Hepatocyte (in vitro differentiated cells): ENCODE measurements at regions not wholly inside any gene's neighbourhood (a gene's known extent, or its start where the extent isn't known, plus 50 kb on each side); places are given as distances from the start of the nearest gene placed in this dataset.

ENCODE experiments used
- EZH2 ChIP-seq: fragments of 200-600 bp; sonication (generic); IDR thresholded peaks from 2 replicates; pipeline ENCODE4 v1.6.1; 2016; ENCODE audit warnings: antibody characterized with exemption, mild to moderate bottlenecking, borderline replicate concordance
- TF ChIP-seq, protein P1 (sequence below): fragments of 200-600 bp; sonication (generic); IDR thresholded peaks from 2 replicates; pipeline ENCODE4 v1.5.1; 2016; ENCODE audit warnings: antibody characterized with exemption, mild to moderate bottlenecking; ENCODE audit not compliant: poor library complexity

DNA sequence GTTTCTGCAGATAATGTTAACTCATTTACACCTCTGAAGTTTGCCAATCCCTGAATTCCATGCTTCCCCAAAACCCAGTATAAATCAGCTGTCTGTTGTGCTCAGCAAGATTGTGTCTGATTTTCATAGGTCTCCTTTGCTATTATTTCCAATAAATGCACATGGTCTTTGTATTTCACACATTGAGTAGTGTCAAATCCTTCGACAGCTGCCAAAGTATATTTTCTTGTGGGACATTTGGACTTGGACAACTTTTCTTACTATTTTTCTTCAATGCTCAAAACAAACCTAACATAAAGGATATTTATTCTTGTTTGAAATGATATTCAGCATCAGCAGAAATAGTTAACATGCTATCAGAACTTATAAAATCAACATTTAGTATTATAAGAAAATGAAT lies 406.1 kb upstream of the OR4E1 start:
- TF ChIP-seq, protein P1, sequence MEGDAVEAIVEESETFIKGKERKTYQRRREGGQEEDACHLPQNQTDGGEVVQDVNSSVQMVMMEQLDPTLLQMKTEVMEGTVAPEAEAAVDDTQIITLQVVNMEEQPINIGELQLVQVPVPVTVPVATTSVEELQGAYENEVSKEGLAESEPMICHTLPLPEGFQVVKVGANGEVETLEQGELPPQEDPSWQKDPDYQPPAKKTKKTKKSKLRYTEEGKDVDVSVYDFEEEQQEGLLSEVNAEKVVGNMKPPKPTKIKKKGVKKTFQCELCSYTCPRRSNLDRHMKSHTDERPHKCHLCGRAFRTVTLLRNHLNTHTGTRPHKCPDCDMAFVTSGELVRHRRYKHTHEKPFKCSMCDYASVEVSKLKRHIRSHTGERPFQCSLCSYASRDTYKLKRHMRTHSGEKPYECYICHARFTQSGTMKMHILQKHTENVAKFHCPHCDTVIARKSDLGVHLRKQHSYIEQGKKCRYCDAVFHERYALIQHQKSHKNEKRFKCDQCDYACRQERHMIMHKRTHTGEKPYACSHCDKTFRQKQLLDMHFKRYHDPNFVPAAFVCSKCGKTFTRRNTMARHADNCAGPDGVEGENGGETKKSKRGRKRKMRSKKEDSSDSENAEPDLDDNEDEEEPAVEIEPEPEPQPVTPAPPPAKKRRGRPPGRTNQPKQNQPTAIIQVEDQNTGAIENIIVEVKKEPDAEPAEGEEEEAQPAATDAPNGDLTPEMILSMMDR = no peak
- TF ChIP-seq EZH2 = no peak
